GM19438 (cell line): ENCODE measurements at regions not wholly inside any gene's neighbourhood (a gene's known extent, or its start where the extent isn't known, plus 50 kb on each side); places are given as distances from the start of the nearest gene placed in this dataset.

Source experiments
- ATAC-seq: cut with Tn5 transposase; IDR thresholded peaks from one replicate; pipeline ENCODE4 v1.9.1; 2021; ENCODE audit warnings: low read depth; ENCODE audit not compliant: unreplicated experiment

DNA sequence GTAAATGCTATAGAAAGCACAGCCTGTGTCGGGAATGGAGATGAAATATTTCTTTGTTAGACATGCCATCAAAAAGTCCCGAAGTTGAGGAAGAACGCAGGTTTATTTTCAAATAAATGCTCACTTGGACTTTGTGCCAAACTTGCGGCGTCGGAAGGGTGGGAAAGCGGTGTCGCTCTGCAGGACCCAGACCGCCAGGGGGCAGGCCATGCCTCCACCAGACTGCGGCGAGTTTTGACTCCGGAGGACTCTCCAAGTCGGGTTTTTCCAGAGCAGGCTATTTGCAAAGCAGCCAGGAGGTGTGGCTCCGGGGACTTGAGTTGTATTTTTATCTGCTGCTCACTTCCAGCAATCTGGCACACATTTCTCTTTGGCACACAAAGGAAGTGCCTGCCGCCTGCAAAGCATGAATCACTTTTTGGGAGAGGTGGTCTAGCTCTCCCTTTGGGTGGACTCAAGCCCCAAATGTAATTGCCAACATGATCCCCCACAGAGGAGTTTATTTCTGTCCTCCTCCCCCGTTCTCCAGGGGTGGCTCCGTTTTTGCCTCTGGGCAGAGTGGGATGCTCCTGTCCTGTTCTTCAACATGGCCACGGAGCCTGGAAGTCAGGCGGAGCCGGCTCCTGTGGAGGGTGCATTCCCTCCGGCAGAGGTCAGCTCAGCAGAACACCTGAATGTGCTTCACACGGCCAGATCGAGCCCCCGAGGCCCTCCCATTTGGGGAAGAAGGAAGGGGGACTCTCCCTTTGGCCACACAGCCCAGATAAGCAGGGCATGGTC is 82.3 kb upstream of the GPR26 start:
- ATAC-seq = no peak

DNA sequence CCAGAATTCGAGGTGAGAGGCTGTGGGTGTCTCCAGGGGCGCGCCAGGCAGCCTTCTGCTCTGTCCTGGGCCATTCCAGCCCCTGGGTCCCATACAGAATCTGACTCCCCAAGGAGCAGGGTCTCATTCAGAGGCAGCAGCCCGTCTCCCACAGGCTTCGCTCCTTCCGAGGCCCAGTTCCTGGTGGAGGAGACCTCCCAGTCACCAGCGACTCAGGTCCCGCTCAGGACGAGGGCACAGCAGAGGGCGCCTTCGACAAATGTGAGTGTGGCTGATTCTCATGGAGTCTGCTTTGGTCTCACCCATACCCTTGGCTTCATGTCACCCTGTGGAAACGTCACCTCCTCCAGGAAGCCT is 81.8 kb upstream of the GPR26 start:
- ATAC-seq = no peak

DNA sequence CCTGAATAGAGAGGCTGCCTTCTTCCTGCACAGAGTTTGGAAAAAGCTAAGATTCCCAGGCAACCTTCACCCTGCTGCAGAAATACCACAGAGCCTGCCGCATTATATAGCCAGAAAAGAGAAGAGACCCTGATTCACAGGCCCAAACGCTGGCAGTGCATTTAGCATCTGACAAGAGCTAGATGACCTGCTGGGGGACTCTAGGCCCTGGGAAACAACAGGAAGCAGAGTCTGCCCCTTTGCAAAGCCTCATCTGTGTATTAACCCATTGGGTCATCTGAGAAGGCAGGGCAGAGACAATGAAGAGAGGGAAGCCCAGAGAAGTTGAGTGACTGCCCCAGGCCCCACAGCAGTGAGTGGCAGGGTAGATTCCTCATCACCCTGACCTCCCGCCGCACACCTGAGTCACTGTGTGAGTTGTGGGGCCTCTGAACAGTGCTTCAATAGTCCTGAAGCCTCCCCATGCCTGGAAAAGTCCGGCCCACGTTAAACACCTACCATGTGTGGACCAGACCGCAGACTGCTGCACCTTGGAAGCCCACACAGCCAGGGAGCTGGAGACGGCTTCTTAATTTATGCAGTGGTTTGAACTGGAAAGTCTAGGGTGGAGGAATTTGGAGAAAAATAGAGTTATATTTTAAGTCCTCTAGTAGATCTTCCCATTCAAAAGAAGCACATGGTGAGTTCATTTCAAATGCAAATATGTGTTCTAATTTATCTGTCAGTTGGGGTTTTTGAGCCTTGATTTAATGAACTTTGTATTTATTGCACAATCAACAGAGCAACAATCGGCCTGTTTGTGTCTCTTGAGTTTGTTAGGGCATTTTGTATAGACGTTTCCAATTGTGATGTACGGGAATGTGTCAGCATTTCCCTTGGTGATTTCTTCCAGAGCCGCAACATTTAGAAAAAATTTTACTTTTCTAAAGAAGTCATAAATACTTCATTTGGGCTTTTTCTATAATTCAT is 80.4 kb upstream of the GPR26 start:
- ATAC-seq = no peak

DNA sequence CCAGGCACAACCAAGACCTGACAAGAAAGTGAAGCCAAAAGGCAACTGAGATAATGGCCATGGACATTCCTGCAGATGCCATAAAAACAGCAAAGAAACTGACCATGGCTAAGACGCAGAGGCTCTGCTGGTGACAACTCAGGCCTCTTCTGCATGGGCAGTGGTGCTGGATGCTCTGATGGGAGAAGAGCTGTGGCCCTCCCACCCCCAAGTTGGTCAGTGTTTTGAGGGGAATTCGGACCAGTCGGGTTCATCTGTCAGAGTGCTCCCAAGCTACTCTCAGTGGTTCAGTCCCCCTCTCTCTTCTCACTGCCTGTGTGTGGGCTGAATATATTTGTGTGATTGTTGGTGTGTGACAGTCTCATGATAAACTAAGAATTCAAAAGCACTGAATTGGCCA is 79.0 kb upstream of the GPR26 start:
- no peak for ATAC-seq

DNA sequence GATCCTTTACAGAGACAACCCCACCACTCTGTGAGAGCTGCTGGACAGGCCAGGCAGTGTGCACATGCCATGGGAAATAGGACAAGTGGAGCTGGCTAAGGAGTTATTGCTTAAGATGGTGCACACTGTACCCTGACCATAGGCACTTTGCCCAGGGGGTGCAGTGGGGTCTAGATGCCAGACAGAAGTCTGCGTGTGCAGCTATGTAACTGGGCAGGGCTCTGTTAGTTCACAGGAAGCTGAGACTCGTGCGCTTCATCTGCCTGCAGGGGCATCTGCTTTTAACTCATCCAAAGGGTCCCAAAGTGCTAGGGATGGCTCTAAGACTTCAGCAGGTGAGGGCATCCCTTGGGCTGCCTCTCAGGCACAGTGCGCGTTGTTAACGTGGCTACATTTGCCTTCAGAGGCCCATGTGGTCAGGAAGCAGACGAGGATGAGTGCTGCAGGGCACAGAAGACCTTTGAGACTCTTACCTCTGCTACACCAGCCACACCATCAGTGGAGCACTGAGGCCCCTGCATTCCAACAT is 77.7 kb upstream of the GPR26 start:
- no peak for ATAC-seq

DNA sequence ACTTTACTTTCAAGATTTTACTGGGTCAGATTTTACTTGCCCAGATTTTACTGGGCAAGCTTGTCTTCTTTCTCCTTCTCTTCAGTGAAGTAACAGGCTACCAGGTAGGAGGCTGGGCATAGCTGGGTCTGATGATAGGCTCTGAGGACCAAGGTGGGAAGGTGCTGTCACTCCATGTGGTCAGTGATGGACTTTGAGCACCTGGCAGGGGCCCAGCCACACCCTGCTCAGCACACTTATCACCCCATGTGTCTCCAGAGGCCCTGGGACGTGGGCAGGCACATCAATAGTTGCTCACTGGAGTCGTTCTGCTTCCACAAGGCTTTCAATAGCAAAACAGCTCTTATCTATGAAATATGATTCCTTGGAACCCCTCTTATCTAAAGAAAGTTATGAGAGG is 70.5 kb upstream of the GPR26 start:
- ATAC-seq = no peak

DNA sequence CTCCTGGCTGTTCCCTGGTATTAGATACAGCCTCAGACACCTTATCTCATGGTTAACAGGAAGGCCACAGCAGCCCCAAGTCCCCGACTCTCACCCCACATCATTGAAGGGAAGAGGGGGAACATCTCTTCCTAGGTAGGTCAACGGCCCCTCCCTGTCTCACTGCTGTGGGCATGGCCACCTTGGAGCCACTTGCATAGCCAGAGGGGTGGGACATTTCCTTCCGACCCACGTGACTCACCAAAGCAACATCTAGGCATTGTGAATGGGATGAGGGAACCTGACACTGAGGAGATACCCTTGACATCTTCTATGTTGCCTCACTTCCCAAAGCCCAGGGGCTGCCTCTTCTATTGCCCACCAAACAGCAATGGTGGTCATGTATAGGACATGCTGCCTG is 68.5 kb upstream of the GPR26 start:
- ATAC-seq = no peak

DNA sequence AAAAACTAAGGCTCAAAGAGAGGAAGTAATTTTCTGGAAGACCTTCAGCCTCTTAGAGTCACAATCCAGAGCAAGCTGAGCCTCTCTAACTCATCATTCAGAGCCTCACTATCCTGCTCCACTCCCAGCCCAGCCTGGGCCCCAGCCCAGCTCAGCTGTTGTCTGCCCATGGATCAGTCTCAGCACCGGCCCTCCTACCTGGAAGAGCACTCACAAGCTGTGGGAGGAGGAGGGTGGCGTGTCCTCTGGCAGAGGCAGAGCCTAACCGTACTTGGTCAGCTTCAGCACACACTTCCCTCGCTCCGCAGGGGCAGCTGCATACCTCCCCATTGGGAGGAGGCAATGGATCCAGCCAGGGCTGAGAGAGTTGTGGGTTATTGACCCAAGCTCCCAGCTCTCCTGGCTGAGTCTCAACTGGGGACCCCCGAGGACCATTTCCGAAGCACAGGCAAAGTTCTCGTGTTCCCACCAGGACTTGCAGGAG is 66.7 kb upstream of the GPR26 start:
- ATAC-seq = no peak

DNA sequence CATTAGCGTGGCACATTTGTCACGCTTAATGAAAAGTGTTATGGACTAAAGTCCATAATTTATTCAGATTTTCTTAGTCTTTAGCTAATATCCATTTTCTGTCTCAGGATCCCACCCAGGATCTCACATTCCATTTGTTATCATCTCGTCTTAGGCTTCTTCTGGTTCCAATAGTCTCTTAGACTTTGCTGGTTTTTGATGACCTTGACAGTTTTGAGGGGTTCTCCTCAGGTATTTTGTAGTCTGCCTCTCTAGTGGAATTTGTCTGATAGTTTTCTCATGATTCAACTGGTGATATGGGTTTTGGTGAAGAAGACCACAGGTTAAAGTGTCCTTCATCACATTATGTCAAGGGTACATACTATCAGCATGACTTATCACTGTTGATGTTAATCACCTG is 66.0 kb upstream of the GPR26 start:
- no peak for ATAC-seq

DNA sequence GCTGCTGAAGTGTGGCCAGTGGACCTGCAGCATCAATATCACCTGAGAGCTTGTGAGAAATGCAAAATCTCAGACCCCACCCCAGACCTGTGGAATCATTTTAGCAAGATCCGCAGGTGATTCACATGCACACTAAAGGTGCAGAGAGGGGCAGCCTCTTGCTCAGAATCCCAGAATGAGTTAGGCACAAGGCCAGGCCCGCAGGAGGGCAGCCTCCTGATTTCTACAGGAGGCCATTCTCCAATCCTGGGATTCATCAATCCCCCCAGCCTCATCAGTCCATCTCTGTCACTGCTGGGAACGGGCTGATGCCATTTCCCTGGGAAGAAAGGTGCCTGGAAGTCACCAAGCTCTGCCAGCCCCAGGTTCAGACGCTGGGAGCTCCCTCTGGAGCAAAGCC is 63.0 kb upstream of the GPR26 start:
- no peak for ATAC-seq

DNA sequence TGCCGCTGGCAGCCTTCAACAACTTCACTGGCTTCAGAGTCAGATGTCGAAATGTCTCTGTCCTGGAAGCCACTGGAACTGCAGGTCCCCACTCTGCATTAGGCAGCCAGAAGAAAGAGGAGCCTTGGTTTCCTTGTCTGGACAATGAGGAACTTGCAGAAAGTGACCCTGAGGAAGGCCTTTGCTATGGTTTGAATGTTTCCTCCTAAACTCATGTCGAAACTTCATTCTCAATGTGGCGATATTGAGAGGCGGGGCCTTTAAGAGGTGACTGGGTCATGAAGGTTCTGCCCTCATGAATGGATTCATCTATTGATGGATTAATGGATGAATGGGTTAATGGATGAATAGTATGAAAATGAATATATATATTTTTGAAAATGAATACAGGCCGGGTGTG is 61.6 kb upstream of the GPR26 start:
- ATAC-seq = no peak

DNA sequence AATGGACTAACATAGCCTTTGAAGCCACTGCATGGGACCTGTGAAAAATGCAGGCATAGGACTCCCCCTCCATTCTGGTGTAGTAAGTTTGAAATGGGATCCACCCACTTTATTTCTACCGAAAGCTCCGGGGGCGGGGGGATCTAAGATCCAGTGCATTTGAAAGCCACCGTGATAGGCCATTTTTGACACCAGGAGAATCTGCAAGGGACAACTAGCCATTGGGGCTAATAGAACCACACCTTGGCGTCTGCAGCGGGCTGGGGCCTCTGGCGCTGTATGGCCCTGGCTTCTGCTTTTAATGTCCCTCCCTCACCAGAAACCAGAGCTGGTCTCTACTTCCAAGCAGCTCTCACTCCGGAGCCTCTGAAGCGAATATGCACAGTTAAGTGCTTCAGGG is 60.1 kb upstream of the GPR26 start:
- no peak for ATAC-seq

DNA sequence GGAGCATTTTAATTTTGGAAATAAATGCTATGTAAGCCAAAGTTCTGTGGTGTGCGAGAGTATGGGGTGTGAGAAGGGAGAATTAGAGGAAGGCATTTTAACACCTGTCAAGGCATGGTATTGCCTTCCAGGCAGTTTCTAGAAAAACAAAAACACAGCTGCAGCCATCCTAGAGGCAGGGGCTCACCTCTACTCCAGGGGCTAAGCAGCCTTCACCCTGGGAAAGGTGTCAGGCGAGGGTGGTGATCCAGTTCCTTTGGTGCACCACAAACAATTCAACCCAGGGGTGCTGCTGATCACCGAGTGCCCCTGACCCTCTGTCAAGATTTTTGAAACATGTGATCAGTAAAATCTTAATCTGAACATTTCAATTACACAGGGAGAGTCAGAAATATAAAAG is 59.2 kb upstream of the GPR26 start:
- no peak for ATAC-seq

DNA sequence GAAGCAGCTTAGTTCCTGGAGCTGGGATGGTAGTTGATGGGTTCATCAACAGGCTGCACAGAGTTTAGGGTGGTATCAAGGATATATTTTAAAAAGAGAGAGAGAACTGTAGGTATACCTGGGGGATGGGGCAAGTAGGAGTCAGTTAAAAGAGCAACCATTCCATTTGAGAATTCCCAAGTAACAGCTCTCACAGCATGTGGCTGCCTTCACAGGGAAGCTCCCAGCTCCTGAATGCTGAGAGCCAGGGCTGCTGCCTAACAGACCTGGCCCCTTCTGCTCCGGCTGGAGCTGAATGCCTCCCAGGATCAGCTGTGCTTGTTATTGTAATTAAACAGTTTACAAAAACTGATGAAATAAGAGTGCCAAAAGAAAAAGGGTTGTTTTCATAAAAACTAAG is 58.8 kb upstream of the GPR26 start:
- ATAC-seq = no peak

DNA sequence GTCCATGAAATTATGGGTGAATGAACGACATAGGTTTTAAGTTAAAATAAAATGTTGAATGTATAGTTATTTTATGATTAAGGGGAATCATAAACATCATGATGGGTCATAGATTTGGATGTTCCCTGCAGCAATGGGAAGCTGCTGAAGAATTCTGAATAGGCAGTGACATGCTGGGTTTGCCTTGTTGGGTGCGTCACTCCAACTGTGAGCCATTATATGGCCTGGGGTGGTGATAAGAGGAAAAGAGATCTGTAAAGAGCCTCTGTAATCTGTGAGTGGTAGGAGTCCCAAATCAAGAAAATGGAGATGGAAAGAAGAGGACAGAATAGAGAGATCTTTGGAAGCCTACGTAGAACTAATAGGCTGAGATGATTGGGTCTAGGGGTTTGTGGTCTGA is 58.1 kb upstream of the GPR26 start:
- ATAC-seq = no peak

DNA sequence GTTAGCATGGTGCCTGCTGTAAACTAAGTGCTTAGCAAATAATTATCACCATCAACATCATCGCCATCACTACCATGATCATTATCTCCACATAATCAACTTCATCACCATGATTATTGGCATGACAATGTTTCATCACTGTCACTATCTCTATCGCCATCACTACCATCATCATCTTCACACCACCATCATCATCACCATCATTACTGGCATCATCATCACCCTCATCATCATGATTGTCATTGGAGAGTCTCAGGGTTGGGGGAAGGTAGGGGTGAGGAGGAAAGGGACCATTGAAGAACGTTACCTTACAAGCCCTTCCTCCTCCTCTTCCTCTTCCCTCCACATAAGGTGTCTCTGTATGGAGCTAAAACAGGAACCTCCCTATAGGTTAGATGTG is 54.9 kb upstream of the GPR26 start:
- ATAC-seq = no peak

DNA sequence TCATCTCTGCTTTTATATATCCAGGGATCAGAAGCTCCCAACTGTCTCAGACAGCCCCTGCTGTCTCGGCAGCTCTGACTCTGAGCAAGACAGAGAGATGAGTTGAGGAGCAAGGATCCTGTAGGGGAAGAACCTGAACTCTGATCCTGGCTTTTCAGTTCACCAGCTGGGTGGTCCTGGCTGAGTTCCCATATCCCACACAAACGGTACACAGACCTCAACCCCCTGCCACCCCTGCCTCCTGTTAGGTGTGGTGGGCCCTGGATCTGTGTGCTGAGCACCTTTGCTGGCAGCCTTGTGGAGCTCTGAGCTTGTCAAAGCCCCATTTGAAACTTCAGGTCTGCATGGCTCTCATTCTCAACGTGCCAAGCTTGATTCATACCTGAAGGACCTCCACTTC is 54.3 kb upstream of the GPR26 start:
- ATAC-seq = no peak

DNA sequence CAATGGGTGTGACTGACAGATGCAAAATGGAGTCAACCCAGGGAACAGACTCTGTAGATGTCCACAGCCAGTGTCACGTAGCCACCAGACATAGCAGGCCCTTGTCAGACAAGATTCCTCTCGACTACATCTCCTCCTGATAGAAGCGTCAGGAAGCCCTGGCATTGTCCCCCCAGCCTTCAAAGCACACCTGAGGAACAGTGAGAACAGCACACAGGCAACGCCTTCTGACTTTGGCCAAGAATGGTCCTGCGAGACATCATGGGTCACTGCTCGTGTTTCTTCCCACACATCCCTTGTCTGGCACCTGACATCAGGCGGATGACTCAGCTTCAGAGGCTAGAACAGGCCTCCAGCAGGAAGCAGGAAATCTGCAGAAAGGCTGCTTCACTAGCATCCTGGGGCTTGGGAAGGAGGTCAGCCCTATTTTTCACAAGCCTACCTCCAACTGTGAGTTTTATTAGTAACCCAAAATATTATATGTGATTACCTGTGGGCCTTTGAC is 52.8 kb upstream of the GPR26 start:
- no peak for ATAC-seq

DNA sequence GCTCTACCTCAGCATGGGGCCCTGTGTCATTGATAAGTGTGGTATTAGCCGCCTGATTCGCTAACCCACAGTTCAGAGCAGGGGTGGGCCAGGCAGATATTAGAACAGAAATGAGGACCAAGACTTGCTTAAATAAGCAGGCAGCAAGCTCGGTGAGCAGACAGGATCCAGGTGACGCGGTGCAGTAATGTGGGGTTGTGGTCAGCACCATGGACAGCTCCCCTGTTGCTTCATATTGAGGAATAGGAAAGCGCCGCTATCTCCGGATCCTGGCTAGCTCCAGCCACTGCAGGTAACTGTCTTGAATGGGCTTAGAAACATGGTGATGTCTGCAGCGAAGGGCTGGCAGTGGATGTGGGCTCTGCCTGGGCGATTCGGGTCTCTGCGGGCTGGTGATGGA is 51.3 kb upstream of the GPR26 start:
- no peak for ATAC-seq
